ENCODE measurements at regions not wholly inside any gene's neighbourhood (a gene's known extent, or its start where the extent isn't known, plus 50 kb on each side); places are given as distances from the start of the nearest gene placed in this dataset.
A peak's percentile ranks its signal among the peaks of the same experiment; 100 is the strongest.
"Not testable (repeated sequence)": the region's sequence is repeated elsewhere in the genome, so short reads cannot be mapped to it uniquely, and the experiment has no call there.

DNA sequence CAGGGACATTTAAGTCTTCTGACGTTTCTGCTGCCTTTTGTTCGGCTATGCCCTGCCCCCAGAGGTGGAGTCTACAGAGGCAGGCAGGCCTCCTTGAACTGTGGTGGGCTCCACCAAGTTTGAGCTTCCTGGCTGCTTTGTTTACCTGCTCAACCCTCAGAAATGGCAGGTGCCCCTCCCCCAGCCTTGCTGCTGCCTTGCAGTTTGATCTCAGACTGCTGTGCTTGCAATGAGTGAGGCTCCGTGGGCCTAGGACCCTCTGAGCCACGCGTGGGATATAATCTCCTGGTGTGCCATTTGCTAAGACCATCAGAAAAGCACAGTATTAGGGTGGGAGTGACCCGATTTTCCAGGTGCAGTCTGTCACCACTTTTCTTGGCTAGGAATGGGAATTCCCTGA is 647.3 kb downstream of the CD109 start:
- DNase-seq (ENCODE audit: low read depth in 3 of 3, low spot score in 2 of 3): not testable (repeated sequence)

DNA sequence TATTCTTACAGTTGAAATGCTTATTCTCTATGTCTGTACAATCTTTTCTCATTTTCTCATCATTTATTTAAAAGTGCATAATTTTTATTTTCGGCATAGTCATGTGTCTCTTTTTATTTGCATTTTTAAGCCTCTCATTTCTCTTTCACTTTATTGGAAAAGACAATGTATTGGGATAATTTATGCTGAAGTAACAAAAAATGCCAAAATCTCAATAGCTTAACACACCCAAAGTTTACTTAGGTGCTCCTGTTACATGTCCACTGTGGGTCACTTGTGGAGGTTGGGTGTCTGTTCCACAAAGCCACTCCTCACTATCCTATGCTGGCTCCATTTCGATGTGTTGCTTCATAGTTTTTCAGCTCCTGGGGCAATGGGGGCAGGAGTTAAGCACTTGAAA is 638.7 kb downstream of the CD109 start:
- DNase-seq (ENCODE audit: low read depth in 3 of 3, low spot score in 2 of 3): no peak

DNA sequence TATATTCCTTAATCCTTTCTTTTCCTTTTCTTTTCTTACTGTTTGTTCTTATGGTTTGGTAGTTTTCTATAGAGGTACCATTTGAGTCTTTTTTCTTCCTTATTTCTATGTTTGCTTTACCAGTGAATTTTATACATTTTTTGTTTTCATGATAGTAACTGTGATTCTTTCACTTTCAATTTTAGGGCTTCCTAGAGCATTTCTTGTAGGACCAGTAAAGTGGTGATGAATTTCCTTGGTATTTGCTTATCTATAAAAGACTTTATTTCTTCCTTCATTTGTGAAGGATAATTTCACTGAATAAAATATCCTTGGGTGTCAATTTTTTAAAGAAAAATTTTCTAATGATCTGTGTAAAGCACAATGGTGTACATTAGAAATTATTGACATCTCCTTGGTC is 637.4 kb downstream of the CD109 start:
- DNase-seq (ENCODE audit: low read depth in 3 of 3, low spot score in 2 of 3): no peak

DNA sequence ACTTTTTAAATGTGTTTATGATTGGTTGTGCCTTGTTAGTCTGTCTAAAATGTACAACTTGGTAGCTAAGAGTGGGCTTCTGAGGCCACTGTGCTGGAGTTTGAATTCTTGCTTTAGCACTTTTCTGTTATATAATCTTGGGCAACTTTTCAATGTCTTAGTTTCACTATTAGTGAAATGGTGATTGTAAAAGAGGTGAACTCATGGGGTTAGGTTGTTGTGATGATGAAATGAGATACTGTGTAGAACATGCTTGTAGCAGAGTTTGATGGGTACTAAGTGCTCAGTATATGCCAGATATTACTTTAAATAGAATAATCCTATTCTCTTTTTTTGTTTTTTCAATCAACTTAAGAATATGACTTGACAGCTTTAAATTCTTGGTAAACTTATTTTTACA is 624.7 kb downstream of the CD109 start:
- no peak for DNase-seq (ENCODE audit: low read depth in 3 of 3, low spot score in 2 of 3)

DNA sequence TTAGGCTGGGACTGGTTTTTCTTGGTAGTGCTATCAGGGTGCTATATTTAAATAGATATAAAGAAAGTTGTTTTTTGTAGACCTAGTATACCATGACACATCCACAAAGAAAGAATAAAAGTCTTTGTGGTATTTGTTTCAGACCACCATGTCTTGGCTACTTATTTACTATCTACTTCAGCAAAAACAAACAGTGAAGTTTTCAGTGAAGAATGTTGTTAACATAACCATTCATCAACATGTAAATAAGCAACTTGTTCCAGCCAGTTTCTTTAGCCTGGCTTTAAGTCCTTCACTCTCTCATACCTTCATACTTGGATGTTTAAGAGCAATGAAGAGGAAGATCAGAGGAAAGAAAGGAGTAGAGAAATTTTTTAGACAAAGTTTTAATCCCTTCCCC is 624.1 kb downstream of the CD109 start:
- no peak for DNase-seq (ENCODE audit: low read depth in 3 of 3, low spot score in 2 of 3)

DNA sequence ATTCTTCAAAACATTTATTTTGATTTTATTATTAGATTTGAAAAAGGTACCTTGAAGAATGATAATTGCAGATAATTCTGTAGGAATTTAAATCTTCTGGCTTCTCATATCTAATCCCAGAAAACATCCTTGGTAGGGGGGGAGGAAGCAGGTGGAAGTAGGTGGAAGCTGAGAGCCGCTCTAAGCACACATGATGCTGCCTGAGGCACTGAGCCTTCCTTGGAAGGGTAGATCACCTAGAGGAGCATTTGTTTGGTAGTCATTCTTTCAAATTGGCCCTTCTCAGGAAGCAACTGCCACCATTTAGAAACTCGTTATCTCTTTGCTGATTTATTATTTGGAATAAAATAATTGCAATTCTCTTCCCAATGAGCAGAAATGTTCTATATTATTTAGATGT is 623.3 kb downstream of the CD109 start:
- DNase-seq (ENCODE audit: low read depth in 3 of 3, low spot score in 2 of 3): no peak

DNA sequence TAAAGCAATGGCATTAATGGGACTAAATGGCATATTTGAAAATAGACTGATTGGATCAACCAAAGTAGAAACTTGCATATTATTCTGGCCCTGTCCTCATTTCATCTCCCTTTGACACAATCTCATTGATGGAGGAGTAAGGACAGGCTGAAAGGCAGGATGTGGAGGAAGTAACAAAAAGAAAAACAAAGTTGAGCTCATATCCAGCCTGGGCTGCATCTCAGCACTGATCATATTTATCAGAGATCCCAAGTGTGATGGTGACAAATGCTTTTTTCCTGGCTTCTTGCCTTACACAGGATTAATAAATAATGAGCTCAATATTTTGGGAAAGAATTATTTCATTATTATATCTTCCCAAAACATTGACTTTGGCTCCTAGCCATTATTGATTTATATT is 622.7 kb downstream of the CD109 start:
- no peak for DNase-seq (ENCODE audit: low read depth in 3 of 3, low spot score in 2 of 3)

DNA sequence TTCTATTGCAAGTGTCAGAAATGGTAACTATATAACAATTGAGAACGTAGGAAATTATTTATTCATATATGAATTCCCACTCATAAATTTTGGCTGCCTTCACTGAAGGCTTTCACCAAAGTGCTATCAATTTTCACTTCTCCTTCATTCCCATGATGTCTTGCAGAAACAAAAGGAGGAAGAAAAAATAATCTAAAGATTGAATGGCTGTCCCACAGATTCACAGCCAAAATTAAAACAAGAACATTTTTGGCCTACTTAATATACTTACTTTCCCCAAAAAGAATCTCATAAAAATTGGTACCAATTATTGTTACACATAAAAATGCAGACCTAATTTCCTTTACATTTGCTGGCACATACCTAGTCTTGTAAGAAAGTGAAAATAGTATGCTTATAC is 616.1 kb downstream of the CD109 start:
- no peak for DNase-seq (ENCODE audit: low read depth in 3 of 3, low spot score in 2 of 3)

DNA sequence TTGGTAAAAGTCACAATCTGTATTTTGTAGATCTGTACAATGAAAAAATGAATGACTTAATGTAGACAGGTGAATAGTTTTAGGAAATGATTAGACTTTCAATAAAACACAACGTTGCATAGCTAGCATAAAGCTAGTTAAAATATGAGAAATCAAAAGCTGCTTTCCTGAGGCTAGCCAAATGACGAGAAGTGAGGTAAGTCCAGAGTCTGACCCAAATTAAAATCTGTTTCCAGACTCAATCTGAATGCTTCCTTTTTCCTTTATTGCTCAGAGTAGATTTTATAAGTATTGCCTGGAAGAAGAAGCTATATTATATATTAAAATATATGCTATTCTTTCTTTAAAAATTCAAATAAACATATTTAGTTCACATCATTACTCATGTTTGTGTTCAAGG is 615.4 kb downstream of the CD109 start:
- no peak for DNase-seq (ENCODE audit: low read depth in 3 of 3, low spot score in 2 of 3)

DNA sequence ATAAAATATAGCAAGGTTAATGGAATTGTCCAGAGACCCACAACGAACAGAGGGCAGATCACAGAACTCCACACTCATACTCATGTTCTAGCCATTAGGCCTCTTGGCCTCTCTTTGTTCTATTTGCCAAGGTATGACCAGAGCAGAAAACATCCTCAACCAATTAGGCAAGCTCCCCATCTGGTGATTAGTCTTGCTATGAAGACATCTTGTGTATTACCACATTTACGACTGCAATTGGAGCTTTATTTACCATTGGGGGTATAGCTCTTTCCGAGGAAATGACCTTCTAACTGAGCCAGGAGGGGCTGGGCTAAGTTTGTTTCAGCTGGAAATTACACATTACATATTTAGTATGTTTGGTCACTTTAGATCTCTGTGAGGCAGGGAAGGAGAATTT is 593.9 kb downstream of the CD109 start:
- DNase-seq (ENCODE audit: low read depth in 3 of 3, low spot score in 2 of 3): no peak

DNA sequence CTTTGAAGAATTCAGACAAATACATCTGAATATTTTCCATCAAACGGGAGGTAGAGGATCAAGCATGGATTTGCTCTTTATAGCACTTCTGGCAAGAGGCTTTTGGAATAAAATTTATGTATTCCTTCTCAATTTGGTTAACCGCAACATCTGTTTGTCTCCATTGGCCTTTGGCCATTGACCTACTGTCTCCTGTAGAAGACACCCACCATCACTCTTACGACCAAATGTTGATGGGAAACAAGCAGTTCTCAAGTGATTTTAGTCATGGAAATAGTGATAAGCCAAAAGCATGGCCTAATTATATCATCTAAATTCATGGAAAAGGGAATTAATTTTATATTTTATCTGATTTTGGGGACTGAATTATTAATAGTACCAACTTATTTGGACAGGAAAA is 591.9 kb downstream of the CD109 start:
- DNase-seq (ENCODE audit: low read depth in 3 of 3, low spot score in 2 of 3): no peak

DNA sequence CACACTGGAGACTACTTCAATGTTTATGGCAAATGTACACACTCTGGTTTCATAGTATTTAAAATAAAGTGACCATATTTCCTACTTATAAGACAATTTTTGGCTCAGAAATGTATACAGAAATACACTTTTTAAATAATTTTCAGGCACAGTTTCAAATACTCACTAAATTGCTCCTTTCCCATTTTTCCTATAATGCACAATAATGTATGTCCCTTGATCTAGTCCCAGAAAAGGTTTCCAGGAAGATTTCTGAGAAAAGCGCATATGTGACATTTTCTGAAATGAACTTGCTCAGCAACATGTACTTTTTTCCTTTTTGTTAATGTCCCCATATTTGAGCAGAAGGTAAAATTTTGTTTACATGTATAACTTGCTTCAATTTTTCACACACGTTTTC is 591.4 kb downstream of the CD109 start:
- no peak for DNase-seq (ENCODE audit: low read depth in 3 of 3, low spot score in 2 of 3)

DNA sequence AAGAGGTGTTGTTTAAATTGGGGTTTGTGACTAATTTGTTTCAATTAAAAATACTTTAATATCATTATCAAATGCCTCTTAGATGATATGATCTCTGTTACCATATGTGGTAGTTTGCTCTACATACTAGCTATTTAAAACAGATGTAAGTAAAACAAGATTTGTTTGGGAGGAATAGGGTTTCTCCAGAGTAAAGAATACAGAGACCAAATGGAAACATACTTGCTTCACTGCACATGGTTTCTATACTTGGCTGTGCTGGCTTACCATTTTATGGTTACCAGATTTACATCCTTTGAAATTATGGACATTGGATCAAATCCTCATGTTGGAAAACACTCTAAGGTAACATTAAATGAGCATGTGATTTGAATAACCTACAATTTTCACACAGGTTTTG is 588.3 kb downstream of the CD109 start:
- no peak for DNase-seq (ENCODE audit: low read depth in 3 of 3, low spot score in 2 of 3)

DNA sequence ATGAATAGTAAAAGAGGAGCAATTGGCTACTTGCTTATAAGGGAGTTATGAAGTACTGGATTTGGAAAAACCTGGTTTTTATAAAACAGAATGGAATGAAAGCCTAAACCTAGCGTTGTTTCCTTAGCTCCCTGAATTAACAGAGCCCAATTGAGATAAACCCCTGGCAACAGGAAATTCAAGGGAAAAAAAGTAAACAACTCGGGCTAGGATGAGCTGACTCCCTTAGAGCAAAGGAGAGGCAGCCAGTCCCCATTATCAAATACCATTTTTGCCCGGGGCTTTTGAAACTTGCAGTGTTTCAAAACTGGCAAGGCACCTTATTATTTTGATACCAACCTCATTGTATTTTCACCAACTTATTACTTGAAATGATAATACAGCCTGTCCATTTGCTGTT is 587.5 kb downstream of the CD109 start:
- no peak for DNase-seq (ENCODE audit: low read depth in 3 of 3, low spot score in 2 of 3)

DNA sequence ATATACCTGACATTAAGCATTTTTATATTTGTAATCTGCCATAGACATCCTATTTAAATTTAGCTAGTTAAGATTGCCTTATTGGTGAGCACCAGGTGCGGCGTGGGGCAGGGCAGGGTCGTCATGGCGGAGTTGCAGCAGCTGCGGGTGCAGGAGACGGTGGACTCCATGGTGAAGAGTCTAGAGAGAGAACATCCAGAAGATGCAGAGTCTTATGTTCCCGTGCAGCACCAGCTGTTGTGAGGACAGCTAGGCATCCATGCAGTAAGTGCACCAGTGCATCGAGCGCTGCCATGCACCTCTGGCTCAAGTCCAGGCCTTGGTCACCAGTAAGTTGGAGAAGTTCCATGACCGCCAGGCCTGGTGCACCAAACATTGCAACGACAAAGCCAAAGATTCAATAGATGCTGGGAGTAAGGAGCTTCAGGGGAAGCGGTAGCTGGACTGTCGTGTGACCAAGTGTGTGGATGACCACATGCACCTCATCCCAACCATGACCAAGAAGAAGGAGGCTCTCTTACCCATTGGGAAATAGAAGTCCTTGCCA is 586.2 kb downstream of the CD109 start:
- DNase-seq (ENCODE audit: low read depth in 3 of 3, low spot score in 2 of 3): no peak

DNA sequence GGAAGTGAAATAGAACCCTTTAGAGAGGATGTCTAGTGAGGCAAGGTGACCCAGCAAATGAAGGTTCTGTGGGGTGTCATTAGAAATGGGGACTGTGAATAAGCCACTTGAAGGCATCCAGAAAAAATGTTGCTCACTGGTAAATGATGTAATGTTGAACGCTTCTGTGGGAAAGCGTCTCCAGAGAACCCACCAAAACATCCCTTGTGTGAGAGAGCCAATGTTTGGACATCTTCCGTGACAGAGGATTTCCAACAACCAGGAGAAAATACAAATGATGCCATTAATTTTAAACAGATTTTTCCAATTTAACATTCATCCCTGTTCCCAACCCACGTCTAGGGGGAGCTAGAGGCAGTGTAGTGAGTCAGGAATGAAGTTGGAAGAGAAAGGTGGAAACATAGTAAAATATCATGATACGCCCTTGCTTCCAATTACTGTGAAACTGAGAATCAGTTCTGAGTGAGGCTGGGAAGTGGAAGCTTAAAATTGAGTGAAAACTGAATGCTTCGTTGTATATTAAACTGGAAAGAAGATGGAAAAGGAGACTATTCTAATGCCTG is 584.2 kb downstream of the CD109 start:
- no peak for DNase-seq (ENCODE audit: low read depth in 3 of 3, low spot score in 2 of 3)

DNA sequence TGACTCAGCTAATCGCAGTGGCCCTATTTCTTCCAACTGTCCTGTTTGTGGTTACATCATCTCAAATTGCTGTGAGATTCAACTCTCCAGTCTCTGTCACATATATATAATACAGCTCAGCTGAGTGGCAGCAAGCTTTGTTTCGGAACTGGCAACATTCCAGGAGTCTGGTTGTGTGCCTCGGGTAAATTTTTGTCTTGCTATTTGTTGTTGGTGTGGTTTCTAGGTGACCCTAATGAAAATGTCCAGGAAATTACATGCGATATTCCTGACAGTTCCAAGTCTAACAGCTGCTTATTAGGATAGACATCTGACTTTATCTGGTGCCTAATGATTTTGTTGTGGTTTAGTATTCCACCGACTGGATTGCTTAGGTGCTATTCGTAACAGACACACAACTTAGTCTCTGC is 581.8 kb downstream of the CD109 start:
- no peak for DNase-seq (ENCODE audit: low read depth in 3 of 3, low spot score in 2 of 3)

DNA sequence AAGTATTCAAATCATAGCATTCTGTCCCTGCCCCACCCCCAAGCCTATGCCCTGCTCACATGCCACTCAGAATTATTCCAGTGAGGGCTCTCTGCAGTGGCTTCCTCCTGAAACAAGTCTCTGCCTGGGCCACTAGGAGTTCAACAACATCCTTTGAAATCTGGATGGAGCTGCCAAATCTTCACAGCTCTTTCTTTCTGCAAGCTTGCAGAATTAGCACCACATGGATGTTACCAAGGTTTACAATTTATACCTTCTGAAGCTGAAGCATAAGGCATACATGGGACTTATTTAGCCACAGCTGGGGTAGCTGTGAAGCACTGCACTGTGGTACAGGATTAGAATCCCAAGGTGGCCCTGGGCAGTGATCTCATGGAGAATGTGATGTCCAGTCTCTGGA is 577.5 kb downstream of the CD109 start:
- no peak for DNase-seq (ENCODE audit: low read depth in 3 of 3, low spot score in 2 of 3)

DNA sequence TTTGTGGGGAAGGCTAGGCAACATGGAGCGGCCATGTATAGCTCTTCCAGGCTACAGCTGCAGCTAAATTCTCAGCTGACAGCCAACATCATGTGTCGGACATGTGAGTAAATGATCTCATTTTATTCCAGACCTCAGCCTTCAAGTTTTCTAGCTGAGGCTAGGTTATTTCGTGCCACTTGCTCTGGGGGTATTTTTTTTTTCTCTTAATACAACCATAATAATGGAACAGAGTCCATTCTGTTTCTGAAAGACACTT is 573.5 kb downstream of the CD109 start:
- DNase-seq (ENCODE audit: low read depth in 3 of 3, low spot score in 2 of 3): no peak

DNA sequence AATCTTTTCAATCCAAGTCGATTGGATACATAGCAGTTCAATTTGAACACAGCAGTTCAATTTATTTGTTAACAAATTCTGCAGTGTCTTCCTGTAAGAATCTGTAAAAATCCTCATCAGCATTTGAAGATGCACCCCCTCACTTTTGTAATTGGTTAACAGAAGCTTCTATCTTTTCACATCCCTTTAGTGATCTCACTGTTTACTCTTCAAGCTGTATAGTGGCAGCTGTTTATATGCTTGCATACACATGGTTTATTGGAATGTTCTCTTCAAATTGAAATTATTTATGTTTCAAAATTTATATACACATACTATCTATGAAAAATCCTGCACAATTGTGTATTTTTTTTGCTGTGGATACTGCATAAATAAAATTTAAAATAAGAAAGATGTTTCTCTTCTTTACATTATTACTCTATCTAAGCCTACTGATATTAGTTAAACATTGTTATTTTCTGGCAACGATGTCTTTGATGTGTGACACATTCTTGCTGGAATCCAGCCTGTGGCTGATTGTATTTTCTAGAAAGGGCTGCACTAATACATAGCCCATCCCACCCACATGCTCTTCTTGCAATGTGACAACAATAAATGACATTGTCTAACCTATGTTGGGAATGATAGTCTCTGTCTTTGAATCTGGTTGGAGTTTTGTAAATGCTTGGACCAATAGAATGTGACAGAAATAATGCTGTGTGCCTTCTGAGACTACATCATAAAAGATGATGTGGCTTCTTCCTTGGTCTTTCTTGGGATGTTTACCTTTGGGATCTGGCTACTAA is 573.0 kb downstream of the CD109 start:
- DNase-seq (ENCODE audit: low read depth in 3 of 3, low spot score in 2 of 3): no peak

DNA sequence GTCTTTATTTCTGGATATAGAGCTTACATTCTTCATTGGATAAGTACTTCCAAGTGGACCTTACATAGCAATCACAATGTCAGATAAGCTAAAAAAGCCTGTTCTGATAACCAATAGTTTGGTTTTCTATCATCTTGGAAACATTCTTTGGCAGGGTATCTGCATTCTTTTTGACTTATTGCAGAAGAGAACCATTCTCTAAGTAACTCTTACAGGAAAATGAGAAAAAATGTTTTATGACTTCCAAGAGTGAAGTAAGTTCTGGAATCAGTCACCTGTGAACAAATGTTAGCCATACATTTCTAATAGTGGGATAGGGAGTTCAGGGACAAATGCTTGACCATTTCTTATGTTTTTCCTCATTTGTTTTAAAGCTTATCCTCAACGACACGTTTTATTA is 564.0 kb downstream of the CD109 start:
- no peak for DNase-seq (ENCODE audit: low read depth in 3 of 3, low spot score in 2 of 3)

DNA sequence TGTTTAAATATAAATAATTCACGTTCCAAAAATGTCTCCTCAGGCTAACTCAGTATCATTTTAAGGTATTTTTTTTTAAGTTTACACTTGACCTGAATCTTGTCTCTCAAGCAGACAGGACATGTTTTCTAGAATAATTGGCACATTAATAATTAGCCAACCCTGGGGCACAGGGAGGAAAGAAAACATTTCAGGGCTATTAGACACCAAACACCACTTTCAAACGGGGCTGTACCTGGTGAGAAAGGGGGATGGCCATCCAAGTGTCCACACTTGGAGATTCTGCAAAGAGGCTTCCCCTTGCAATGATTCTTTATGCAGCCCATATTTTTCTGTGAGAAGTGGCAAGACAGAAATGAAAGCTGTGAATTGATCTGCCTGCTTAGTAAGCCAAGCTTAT is 560.8 kb downstream of the CD109 start:
- peak in 1 of 3 donors; percentile 23 for DNase-seq (ENCODE audit: low read depth in 3 of 3, low spot score in 2 of 3)

DNA sequence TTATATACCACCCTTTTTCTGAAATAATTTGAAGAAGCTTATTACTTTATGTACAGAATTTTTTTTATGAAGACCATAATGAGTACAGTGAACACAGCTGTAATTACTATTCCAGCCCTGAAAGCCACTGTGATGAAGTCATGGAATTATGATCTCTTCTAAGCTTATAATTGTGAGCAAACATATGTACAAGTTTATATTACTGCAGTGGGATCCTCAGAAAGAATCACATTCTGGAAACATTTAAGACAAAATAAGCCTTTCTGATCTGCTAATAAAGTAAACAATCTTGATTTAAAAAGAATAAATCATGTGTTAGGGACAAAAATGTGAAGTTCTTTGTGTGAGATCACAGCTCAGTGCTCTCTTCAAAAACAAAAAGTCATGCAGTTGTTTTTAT is 560.4 kb downstream of the CD109 start:
- DNase-seq (ENCODE audit: low read depth in 3 of 3, low spot score in 2 of 3): no peak
